Activated gamma-delta T cell treated with Interleukin-2 at 50 U/mL for 16 hours (primary cell): ENCODE measurements at regions not wholly inside any gene's neighbourhood (a gene's known extent, or its start where the extent isn't known, plus 50 kb on each side); places are given as distances from the start of the nearest gene placed in this dataset.

Experiments used
- DNase-seq: peaks from one replicate; pipeline ENCODE4 v3.0.0-alpha.2; 2020

DNA sequence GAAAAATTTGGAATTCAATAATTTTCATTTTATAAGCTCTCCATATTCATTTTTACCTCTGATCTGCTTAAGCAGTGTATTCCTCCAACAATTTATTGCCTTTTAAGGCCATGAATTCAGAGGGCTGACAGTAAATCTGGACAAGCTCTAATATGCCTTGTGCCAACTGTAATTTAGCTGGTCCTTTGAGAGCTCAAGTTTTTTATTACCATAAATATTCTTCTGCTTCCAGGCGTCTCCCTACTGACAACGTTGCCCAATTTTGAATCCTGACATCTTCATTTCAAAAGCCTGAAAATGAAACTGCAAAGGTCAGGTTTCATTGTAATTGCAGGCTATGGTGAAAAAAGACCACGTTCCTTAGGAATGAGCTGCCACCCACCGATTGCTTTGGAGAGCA, 95.8 kb upstream of the GEMIN8 start:
- no peak for DNase-seq

DNA sequence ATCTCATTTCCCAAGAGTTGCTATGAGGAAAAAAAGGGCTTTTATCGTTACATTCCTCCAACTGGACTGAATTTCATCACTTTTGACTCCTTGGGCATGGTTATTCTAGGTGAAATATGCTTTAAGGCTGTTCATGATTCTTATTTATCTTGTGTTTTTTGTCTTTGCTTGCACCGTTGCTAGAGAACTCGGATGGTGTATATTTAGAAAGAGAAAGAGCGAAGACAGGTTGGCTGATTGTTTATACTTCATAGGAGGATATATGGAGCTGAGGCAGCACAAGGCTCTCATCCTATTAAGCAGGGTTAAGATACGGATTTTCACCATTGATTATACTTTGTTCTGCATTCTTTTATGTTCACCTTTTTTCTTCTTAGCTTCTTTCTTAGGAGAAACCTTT, 94.9 kb upstream of the GEMIN8 start:
- no peak for DNase-seq

DNA sequence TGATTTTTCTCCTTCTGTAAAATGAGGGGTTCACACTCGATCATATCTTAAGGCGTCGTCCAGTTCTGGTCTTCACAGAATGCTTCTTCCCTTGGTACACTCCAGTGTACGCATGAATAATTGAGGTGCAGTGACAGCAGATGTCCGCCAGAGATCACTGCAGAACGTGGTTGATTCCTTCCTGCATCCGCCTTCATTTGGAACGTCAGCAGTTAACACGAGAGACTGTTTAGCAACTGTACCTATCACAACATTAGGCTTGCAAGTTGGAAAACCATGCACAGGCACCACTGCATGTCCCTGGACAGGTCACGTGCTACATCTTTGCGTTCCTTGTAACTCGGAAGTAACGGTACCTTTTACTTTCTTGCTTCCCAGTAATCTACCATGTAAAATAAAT, 66.0 kb upstream of the GEMIN8 start:
- peak; percentile 5 for DNase-seq

DNA sequence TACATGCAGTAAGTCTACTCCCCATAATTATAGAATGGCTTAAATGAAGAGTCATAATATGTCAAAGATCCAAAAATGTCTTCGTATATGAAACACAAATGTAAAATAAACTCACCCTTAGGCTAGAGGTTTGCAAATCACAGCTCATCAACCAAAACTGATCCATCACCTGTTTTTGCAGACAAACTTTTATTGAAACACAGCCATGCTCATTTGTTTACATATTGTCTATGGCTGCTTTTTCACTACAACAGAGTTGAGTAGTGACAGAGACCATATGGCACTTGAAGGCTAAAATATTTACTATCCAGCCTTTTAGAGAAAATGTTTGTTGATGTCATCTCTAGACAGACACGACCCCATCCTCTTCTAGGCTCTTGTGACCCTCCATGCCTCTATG, 64.5 kb upstream of the GEMIN8 start:
- DNase-seq: no peak

GRCh38 chrX:14084466-14084865, 54.8 kb upstream of the GEMIN8 start:
- no peak for DNase-seq

DNA sequence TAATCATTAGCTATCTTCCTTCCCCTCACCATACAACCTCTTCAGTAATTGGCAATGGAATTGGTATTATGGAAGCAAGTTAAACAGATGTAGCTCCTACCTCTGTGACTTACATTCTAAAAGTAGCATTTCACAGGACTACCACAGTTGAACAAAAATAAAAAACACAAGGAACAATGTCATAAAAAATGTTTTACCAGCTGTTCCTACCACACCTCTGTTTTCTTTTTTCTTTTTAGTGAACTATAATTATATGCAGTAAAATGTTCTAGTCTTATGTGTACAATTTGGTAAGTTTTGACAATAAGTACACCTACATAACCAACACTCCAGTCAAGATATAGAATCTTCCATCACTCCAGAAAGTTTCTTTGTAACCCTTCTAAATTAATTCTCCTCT, 54.1 kb upstream of the GEMIN8 start:
- DNase-seq: no peak

DNA sequence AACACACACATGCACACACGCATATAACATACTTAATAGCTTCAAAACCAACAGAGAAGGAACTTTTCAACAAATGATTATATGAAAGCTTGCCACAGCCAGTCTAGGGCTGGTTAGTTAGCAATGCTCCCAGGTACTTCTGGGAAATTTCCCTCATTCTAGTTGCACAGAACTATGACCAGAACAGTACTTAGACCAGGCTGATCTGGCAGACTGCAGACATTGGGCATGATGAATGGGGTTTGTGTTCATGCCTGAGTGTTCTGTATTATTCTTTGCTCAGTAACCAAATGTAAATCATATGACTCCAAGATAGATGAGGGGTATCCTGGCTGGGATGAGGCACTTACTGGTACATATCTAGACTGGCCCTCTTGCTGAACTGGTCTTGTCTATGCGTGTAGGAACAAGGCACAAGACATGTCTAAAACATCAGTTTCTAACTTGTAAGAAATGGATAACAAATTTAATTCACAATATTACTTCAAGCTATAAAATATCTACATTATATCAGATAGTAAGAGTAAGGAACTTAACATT, 50.3 kb upstream of the GEMIN8 start:
- DNase-seq: no peak
